CD4-positive, alpha-beta T cell treated with Interleukin-2 at 100 ng/mL for 4 hours (primary cell): ENCODE measurements at regions not wholly inside any gene's neighbourhood (a gene's known extent, or its start where the extent isn't known, plus 50 kb on each side); places are given as distances from the start of the nearest gene placed in this dataset.

Experiments used
- DNase-seq: peaks from one replicate; pipeline ENCODE4 v3.0.0-alpha.2; 2020; ENCODE audit warnings: low spot score

- DNase-seq, result no peak
These were observed 499.3 kb upstream of the ADAMTS16 start for GRCh38 chr5:4640795-4641194.

- no peak for DNase-seq
These were observed 497.6 kb upstream of the ADAMTS16 start for GRCh38 chr5:4642525-4642924.

DNA sequence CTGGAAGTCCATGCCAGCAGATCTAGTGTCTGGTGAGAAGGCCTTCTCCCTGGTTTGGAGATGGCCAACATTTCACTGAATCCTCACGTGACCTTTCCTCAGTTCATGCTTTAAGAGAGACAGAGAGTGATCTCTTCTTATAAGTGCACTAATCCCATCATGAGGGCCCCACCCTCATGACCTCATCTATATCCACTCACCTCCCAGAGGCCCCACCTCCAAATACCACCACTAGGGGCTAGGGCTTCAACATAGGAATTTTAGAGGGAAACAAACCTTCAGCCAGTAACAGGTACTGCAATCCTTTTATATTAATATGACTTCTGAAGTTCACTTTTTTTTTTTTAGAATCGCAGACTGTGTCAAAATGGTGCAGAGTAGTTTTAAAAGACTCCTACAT, 496.9 kb upstream of the ADAMTS16 start:
- DNase-seq, result no peak

GRCh38 chr5:4643960-4644359, 496.2 kb upstream of the ADAMTS16 start:
- no peak for DNase-seq

GRCh38 chr5:4646715-4647375, 493.3 kb upstream of the ADAMTS16 start:
- DNase-seq, result no peak

DNA sequence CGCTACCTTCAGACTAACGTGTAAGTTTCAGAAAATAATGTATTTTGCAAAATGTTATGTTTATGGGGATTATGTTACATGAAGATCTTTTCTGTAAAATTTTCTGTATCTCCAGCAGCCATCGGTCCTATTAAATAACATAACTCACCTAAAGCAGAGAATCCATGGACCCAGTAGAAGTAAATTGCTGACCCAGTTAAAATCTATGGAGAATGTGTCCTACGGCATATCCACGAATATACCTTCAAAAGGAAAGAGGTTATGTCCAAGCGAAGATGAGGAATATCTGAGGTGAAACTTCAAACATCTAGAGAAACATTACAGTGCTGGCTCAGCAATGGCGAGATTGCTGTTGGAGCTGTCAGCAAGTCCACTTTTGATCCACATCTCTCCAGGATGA, 492.2 kb upstream of the ADAMTS16 start:
- DNase-seq, result no peak

- no peak for DNase-seq
These were observed 488.1 kb upstream of the ADAMTS16 start for GRCh38 chr5:4651806-4652565.

DNA sequence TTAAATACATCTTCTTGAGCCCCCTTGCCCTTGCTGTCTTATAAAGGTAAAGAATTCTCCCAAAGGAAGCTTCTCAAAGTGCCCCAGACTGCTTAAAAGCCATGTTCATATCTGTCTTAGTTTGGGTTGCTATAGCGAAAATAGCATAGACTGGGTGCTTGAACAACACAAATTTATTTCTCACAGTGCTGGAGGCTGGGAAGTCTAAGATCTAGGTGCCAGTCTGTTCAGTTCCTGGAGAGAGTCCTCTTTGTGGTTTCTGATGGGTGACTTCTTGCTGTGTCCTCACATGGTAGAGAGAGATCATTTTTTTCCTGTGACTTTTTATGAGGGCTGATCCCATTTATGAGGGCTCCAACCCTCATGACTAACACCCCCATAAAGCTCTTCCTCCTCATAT, 486.7 kb upstream of the ADAMTS16 start:
- no peak for DNase-seq

- DNase-seq, result no peak
These were observed 480.3 kb upstream of the ADAMTS16 start for GRCh38 chr5:4659851-4660250.

DNA sequence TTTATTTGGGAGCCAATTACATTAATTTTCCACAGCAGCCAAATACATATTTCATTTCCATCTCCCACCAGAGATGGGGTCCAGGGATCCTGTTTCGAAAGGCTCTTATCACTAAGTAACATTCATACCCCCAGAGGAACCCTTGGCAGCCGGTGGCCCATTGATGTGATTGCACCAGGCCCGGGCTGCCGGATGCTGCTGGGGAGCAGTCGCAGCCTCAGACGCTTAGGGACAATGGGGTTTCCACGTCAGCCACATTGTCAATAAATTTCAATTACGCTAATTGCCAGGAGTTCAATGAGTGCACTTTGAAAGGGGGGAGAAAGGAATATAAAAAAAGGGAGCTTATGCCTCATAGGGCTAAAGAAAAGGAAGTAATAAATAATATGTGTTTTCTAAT, 478.8 kb upstream of the ADAMTS16 start:
- no peak for DNase-seq

- DNase-seq, result no peak
These were observed 478.3 kb upstream of the ADAMTS16 start for GRCh38 chr5:4661836-4662235.

DNA sequence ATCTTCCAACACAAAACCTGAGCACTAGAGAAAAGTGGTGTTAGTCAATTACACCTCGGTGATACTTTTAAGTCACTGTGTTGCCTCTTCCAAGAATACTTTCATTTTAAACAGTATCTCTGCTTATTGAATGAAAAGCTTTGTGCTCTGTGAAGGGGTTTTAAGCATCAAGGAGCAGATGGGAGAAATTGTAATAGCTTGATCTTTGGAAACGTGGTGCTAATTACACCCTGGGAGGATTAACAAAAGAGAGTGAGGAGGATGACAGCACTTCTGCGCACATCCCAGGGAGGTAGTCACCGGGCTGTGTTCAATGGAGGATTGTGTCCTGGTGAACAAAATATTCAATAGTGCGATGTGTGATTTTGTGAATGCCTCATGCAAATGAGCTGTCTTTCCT, 477.4 kb upstream of the ADAMTS16 start:
- DNase-seq, result no peak

DNA sequence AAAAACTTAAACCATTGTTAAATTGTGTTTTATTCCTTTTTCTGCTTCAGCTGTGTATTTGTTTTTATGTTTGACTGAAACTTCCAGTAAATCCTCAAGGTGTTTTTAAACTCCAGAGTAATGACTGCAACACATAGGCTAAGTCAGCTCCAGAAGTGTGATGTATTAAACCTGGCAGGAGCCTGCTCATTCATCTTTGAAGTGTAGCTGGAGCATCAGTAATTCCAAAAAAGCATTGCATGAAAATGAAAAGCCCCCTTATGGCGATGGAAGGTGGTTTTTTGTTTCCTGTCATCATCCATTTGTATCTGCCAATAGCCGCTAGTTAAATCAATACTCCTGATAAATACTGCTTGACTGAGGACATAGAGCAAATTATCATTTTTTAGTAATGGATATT, 474.2 kb upstream of the ADAMTS16 start:
- DNase-seq, result no peak

- DNase-seq, result no peak
These were observed 466.0 kb upstream of the ADAMTS16 start for GRCh38 chr5:4674166-4674565.

DNA sequence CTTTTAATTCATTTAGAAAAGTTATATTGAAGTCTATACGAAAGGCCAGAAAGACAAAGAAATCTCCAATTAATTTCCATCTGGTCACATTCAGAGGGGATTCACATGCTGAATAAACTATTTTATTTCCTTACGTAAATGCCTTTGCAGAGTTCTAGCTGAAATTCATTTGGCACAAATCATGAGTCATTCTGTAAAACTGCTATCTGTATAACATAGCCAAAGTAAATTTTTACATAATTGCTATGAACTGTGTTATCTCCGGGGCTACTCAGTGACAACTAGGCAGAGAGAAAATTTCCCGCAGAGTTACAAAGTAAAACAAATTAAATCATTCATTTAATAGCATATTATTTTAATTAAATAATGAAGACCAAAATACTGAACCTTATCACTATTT, 463.2 kb upstream of the ADAMTS16 start:
- no peak for DNase-seq

GRCh38 chr5:4684946-4685345, 455.2 kb upstream of the ADAMTS16 start:
- DNase-seq, result no peak

- DNase-seq, result no peak
These were observed 441.5 kb upstream of the ADAMTS16 start for GRCh38 chr5:4698596-4698995.

GRCh38 chr5:4699592-4699991, 440.5 kb upstream of the ADAMTS16 start:
- no peak for DNase-seq

DNA sequence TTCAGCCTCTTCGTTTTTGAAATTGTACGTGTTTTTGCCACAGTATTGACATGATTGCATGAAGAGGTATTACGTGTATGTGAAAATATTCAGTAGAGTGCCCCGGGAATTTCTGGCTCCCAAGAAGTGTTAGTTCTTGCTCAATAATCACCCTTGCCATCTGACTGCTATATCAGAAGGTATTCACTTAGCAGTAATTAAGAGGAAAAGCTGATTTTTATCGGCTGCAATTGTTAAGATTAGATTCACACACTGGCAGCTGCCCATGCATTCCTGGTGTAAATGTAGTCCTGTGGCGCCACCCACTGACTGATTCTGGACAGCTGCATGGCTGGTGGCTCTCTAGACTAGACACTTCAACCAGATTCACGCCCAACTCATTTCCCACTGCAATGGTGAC, 440.1 kb upstream of the ADAMTS16 start:
- DNase-seq, result no peak

DNA sequence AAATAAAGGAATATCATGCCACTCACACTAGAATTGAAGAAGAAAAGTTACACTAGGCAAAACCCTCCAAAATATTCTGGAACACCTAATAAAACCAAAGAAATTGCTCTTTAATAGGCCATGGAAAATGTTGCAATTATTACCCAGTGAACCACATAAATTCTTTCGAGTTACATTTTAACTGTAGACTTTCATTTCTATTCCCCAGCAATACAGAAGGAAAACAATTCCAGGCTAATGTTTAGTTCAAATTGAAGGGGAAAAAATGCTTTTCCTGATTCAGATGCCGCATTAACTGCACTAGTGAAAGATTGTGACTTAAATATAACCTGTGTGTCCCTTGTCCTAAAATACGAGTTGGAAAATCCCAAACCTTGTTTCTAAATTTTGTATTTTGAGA, 439.3 kb upstream of the ADAMTS16 start:
- DNase-seq, result no peak

GRCh38 chr5:4703931-4704458, 436.1 kb upstream of the ADAMTS16 start:
- no peak for DNase-seq

DNA sequence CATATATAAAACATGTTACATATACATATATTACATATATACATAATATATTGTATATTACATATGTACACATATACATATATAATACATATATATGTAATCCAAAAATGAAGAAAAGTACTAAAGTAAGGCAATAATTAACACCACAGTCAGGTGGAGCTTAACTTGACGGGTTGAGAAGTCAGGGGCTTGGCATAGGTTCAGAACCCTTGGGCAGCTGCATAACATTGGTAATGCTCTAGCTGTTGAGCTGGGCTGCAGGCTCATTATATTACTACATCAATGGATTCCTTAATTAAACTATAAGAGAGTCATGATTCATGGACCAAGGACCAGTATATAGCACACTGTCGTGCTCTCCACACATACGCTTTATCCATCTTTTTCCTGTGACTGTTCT, 435.2 kb upstream of the ADAMTS16 start:
- DNase-seq, result no peak

DNA sequence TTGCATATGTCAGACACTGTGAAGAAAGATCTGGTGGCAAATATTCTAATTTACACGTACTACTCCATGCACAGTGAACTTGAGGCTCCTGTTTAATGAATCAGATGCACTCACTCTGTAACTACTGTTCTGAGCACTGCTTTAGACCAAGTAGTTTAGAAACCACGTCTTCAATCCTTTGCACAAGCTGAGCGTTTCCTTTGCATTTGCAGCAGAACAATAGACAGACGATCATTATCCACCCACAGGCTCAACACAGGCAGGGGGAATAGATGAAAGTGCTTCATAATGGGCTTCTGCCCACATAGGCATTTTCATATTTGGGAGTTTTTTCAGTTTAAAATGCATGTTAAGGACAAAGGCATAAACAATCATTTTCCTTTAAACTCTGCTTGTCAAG, 423.3 kb upstream of the ADAMTS16 start:
- DNase-seq, result no peak

DNA sequence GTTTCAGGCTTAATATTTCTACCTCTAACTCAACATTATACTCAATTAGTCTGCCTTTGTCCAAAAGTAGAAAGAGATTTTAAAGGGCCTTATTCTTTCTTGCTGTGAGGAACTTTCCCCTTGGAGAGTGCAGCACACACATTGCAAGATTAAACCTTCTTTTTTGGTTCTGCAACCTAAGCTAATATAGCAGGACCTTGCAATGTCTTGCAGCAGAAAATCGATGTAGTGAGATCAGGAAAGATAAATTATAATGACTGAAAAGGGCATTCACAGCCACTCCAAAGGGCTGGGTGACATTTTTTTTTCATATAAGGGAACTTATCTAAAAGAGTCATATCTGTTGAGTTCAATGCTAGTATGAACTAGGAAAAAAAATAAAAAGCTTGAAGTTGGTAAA, 422.7 kb upstream of the ADAMTS16 start:
- DNase-seq, result no peak
